AG10803 (cell line): ENCODE measurements at regions not wholly inside any gene's neighbourhood (a gene's known extent, or its start where the extent isn't known, plus 50 kb on each side); places are given as distances from the start of the nearest gene placed in this dataset.

Source experiments
- DNase-seq: peaks from one replicate; pipeline ENCODE4 v3.0.0; 2010; ENCODE audit warnings: low read depth
- H3K4me3 ChIP-seq: 2 replicates; pipeline ENCODE4 v1.5.1; 2011; ENCODE audit warnings: mild to moderate bottlenecking, low read length, control low read depth
- CTCF ChIP-seq: conservative IDR thresholded peaks from 2 replicates; pipeline ENCODE4 v1.5.1; 2011; ENCODE audit warnings: mild to moderate bottlenecking, low read length, control low read depth, inconsistent platforms

DNA sequence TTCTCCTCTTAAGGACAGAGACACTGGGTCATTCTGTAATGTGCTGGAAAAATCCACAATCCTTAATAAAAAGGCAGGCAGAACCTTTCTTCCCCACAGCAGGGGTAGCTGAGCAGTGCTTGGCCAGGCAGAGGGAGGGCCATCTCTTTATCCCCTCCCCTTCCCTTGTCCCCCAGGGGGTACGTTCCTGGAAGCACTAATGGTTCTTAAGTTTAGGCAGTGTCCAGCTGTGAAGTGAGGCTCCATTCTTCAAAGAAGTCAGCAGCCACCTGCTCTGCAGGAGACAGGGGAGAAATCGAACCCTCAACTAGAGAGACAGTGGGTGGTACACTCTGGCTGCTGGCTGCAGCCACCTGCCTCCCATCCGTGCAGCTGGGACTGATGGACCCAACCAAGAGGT, 533.9 kb upstream of the CDH11 start:
- no peak for DNase-seq
- no peak for TF ChIP-seq CTCF
- H3K4me3 ChIP-seq, result no peak overlapping the region

DNA sequence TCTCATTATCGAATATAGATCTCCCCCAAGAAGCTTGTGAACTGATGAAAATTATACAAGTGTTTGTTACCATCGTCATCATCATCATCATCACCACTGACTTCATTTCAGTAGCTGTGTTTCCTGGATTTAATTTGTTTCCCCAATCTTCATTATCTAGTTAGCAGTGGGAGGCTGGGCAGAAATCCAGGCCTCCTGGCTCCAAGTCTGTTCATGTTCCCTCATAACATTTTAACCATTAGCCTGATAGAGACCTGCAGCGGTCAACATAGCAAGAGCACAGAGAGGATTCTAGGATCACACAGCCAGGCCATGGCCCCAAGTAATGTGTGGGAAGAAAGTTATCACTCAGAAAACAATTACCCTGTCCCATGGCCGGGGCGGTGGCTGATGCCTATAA, 526.2 kb upstream of the CDH11 start:
- TF ChIP-seq CTCF, result no peak
- H3K4me3 ChIP-seq, result no peak overlapping the region
- DNase-seq, result no peak

- DNase-seq, result no peak
- no peak overlapping the region for H3K4me3 ChIP-seq
- TF ChIP-seq CTCF, result no peak
Observed at GRCh38 chr16:65644821-65645220, 523.0 kb upstream of the CDH11 start.

GRCh38 chr16:65641762-65642289, 520.0 kb upstream of the CDH11 start:
- no peak for TF ChIP-seq CTCF
- no peak for DNase-seq
- no peak overlapping the region for H3K4me3 ChIP-seq

- no peak for TF ChIP-seq CTCF
- H3K4me3 ChIP-seq, result no peak overlapping the region
- DNase-seq, result no peak
Observed at GRCh38 chr16:65641049-65641761, 519.3 kb upstream of the CDH11 start.

DNA sequence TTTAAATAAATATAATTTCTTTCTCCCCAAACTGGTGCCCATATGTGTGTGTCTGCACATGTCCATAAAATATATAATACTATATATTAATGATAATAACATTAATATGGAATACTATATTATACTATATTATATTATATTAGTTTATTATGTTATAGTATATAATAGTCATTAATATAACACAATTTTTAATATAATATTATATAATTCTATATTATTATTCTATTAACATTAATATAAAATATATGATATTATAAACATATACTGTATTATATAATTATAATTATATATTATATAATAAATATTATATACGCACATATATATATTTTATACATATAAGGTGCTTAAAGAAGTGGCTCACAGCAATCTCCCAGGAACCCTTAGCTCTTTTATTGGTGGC, 513.0 kb upstream of the CDH11 start:
- TF ChIP-seq CTCF, result no peak
- H3K4me3 ChIP-seq, result no peak overlapping the region
- no peak for DNase-seq

DNA sequence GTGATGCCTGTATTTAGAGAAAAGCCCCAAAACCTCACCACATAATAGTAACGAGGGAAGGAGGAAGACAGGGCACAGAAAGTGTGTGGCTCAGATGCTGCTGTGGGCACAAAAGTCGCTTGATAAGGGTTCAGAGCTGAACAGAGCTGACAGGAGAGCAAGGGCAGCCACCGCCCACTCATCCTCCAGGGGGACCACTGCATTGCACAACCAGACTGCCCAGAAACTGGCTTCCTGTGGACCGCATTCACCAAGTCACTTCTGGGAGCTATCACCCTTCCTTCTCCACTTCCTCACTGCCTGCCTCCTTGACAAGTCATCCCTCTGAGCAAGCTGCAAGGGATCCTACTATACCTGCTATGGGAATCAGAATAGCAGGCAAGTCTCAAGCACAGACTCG, 512.4 kb upstream of the CDH11 start:
- no peak for TF ChIP-seq CTCF
- DNase-seq, result no peak
- H3K4me3 ChIP-seq, result no peak overlapping the region
